G401.6 (cell line): ENCODE measurements at regions not wholly inside any gene's neighbourhood (a gene's known extent, or its start where the extent isn't known, plus 50 kb on each side); places are given as distances from the start of the nearest gene placed in this dataset.
"Not testable (repeated sequence)": the region's sequence is repeated elsewhere in the genome, so short reads cannot be mapped to it uniquely, and the experiment has no call there.

ENCODE experiments used
- FAIRE-seq: peaks from 2 replicates; lab custom pipeline; 2012; peaks lifted over from hg19 to GRCh38; lab: Jason Lieb, UNC

DNA sequence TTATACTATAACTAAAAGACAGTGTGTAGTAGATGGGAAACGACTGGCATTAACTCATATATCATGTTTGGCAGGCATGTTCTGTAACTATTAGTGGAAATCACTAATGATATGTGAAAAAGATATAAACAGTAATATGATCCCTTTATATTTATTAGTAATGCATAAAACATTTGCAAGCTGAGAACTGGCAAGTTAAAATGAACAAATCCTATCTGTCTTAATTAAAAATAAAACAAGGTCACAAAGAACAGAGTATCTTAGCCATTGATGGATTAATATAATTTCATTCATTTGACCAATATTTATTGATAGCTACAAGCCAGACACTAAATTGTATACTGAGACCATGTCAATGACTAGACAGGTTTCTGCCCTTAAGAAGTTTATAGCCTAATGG, 154.5 kb downstream of the CRPPA start:
- FAIRE-seq, result peak; percentile 45

- not testable (repeated sequence) for FAIRE-seq
Observed at GRCh38 chr7:16266470-16266869, 154.9 kb downstream of the CRPPA start.

GRCh38 chr7:16265863-16266458, 155.4 kb downstream of the CRPPA start:
- FAIRE-seq, result no peak

GRCh38 chr7:16264823-16265804, 156.2 kb downstream of the CRPPA start:
- no peak for FAIRE-seq

DNA sequence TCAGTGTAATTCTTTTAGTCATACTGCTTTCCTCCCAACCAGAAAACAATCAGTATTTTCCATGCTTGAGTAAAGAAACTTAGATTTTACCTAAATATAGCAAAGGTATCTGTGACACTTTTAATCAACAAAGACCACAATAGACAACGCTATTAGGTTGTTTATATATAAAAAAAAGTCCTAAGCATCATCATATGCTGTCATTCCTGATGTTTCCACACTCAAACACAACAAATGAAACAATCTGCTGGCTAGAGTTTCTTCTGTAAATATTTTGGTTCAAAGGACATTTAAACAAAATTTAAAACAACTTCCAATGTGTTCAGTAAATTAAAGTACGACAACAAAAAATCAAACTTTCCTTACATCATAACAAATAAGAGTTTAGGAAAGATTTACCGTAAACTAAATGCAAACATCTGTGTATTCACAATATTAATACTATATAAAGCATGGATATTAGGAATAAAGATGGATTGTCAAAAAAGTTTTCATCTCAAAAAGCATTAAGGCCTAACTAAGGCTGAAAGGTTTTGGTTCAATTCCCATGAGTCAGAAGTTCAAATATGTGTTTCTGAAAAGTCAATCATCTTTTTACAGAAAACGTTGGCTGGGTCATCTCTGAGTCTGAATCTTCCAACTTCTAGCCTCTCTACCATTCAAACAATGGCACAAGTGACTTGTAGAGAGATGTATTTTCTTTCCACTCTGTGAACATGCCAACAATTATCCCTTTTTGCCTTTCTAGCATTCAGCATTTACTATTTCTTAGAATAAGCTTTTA, 157.1 kb downstream of the CRPPA start:
- FAIRE-seq, result peak; percentile 31

GRCh38 chr7:16263377-16263776, 158.0 kb downstream of the CRPPA start:
- FAIRE-seq, result not testable (repeated sequence)

DNA sequence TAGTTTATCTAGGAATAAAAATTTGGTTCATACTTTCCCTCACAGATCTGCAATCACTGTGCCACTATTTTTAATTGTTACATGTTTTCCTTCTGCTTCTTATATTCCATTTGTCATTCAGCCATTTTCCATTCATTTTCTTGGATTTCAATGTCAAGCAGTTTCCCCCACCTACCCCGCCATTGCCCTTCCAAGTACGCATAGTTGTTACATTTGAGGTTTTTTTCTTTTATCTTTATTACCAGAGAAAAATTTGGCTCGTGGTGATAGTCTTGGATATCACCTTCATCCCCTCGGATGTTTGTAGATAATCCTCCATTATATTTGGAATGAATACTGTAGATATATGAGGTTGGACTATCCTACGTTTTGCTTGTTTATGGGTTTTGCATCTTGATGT, 159.7 kb downstream of the CRPPA start:
- FAIRE-seq, result no peak

- no peak for FAIRE-seq
Observed at GRCh38 chr7:16261100-16261499, 160.2 kb downstream of the CRPPA start.

DNA sequence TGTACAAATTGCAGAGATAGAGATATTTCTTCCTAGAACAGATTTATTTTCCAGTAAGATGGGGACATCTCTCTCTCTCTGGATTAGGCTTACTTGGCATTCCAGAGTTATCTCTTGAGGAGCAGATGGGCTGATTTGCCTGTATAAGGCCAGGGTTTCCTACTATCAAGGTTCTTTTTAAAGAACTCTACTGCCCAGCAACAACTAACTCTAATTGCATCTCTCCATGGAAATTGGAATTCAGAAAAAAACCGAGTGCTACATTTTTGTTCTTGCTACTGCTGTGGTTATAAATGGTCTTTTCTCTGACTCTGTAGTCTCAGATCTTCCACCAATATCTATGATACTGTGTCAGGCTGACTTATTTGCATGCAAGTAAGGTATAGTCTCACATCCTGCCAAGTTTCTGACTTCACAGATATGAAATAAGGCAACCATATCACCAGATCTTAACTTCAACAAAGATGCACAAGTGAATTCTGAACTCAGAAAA, 161.1 kb downstream of the CRPPA start:
- FAIRE-seq, result no peak

GRCh38 chr7:16256419-16256818, 164.9 kb downstream of the CRPPA start:
- not testable (repeated sequence) for FAIRE-seq

DNA sequence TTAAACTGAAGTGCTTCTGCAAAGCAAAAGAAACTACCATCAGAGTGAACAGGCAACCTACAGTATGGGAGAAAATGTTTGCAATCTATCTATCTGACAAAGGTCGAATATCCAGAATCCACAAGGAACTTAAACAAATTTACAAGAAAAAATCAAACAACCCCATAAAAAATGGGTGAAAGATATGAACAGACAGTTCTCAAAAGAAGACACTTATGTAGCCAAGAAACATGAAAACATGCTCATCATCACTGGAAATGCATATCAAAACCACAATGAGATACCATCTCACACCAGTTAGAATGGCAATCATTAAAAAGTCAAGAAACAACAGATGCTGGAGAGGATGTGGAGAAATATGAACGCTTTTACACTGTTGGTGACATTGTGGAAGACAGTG, 165.4 kb downstream of the CRPPA start:
- FAIRE-seq, result not testable (repeated sequence)

DNA sequence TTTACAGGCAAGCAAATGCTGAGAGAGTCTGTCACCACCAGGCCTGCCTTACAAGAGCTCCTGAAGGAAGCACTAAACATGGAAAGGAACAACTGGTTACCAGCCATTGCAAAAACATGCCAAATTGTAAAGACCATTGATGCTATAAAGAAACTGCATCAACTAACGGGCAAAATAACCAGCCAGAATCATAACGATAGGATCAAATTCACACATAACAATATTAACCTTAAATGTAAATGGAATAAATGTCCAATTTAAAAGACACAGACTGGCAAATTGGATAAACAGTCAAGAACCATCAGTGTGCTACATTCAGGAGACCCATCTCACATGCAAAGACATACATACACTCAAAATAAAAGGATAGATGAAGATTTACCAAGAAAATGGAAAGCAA, 170.7 kb downstream of the CRPPA start:
- not testable (repeated sequence) for FAIRE-seq

DNA sequence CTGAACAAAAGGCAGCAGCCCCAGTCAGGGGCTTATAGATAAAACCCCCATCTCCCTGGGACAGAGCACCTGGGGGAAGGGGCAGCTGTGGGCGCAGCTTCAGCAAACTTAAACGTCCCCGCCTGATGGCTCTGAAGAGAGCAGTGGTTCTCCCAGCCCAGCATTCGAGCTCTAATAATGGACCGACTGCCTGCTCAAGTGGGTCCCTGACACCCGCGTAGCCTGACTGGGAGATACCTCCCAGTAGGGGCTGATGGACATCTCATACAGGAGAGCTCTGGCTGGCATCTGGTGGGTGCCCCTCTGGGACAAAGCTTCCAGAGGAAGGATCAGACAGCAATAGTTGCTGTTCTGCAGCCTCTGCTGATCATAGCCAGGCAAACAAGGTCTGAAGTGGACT, 172.1 kb downstream of the CRPPA start:
- not testable (repeated sequence) for FAIRE-seq

DNA sequence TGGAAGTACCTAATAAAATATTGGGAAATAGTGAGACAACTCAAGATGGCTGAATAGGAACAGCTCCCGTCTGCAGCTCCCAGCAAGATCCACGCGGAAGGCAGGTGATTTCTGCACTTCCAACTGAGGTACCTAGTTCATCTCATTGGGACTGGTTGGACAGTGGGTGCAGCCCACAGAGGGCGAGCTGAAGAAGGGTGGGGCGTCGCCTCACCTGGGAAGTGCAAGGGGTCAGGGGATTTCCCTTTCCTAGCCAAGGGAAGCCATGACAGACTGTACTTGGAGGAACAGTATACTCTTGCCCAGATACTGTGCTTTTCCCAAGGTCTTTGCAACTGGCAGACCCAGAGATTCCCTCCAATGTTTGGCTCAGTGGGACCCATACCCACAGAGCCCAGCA, 172.8 kb downstream of the CRPPA start:
- FAIRE-seq, result not testable (repeated sequence)

- FAIRE-seq, result no peak
Observed at GRCh38 chr7:16244469-16244868, 176.9 kb downstream of the CRPPA start.

DNA sequence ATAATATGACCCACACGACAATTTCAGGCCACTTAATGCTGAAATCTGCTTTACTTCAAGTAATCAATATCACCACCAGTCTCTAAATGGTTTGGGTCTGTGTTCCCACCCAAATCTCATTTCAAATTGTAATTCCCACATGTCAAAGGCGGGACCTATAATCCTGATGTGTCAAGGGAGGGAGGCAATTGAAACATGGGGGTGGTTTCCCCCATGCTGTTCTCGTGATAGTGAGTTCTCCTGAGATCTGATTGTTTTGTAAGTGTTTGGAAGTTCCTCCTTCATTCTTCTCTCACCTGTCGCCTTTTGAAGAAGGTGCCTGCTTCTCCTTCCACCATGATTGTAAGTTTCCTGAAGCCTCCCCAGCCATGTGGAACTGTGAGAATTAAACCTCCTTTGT, 178.4 kb downstream of the CRPPA start:
- no peak for FAIRE-seq

DNA sequence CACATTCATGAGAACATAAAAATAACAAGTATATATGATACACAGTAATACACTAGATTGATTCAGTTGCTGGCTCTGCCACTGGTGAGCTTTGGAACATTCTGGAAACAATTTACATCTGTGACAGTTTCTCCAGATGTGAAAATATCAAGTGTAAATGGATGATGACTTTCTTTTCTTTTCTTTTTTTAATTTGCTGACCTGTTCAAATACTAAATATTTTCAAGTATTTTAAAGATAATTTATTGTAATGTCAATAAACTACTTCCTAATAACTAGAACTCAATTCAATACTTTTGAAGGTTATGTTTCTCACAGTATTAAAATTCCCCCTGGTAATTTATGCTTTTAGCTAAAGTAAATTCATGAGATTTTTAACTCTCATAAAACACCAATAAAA, 180.3 kb downstream of the CRPPA start:
- FAIRE-seq, result peak; percentile 70

DNA sequence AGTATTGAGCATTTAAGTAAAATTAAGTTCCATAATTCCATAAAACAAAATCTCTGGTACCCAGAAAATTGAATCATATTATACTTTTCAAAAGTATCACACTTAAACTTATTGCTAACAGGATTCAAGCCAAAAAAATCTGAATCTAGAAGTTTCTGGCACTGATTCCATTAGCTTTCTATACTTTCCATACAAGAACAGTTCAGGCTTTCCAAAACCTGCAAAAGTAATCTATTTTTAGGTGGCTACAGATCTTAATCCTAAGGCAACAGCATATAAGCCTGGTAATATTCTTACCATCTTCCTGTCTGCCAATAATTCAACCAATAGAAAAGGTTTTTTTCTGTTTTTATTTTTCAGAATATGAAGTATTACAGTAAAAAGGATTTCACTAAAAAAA, 185.0 kb downstream of the CRPPA start:
- no peak for FAIRE-seq

DNA sequence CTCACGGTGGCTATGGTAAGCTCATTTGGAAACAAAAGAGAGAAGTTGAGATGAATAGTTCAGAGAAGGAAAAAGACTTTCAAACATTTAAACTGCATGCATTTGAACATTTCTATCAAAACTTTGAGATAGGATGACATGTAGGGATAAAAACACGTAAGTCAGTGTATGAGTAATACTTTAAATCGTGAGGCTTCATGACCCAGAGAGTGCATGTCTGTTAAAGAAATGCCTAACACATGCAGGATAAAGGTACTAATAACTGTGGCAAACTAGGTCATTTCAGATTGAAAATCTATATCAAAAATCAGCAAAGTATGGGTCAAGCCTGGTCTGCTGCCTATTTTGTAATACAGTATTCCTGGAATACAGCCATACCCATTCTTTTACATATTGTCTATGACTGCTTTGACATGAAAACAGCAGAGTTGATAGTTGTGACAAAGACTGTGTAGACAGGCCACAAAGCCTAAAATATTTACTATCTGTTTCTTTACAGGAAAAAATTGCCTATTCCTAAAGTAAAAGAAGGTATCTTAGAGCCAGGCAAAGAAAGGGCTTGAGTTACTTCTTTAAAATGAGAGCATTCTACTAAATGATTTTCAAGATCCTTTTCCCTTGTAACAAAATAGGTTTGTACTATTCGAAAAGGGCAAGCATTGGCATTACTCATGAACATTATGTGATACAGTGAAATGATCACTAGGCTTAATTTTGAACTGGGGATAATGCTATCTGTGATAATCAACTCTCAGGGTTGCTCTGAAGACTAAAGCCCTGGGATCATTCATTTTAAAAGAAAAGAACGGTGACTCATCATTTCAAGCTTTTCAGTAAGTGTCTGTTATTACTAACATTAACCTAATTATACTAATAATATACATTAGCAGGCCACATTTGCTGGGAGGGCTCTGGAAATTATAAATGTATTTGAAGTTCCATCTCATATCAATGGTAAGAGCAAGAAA, 185.9 kb downstream of the CRPPA start:
- no peak for FAIRE-seq

GRCh38 chr7:16234493-16235146, 186.7 kb downstream of the CRPPA start:
- FAIRE-seq, result no peak

DNA sequence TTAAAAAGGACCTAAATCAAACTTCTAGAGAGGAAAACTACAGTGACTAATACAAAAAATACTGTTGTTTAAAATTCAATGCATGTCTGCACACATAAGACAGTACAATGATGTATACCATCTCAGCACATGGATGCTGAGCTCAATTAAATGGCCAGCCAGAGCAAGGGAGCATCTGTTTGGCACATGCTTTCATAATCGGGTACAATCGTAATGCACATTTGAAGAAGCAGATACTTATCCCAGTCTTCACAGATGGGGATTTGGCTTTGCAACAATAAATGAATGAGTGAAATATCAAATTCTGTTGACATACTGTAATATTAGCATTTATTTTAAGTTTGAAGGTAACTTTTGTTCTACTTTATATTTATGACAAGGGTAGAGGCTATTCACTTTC, 187.8 kb downstream of the CRPPA start:
- FAIRE-seq, result no peak
